Right lobe of liver (tissue), 6 donors: ENCODE measurements at regions not wholly inside any gene's neighbourhood (a gene's known extent, or its start where the extent isn't known, plus 50 kb on each side); places are given as distances from the start of the nearest gene placed in this dataset.
A peak's percentile ranks its signal among the peaks of the same experiment; 100 is the strongest.
"Not testable (repeated sequence)": the region's sequence is repeated elsewhere in the genome, so short reads cannot be mapped to it uniquely, and the experiment has no call there.

Source experiments
- ATAC-seq, 4 donors: fragments of 200-7000 bp; cut with Tn5 transposase; one replicate each; pipeline ENCODE4 v1.9.1; 2020; ENCODE audit warnings: mild to moderate bottlenecking in 4 of 4, moderate library complexity in 4 of 4
- DNase-seq, 3 donors: peaks; one replicate each; pipeline ENCODE4 v3.0.0-alpha.2; 2020
- H3K27ac ChIP-seq, 3 donors: fragments of 200-600 bp; one replicate each; pipeline ENCODE4 v1.8.0; 2022
- H3K27me3 ChIP-seq, 2 donors: fragments of 200-600 bp; one replicate each; pipeline ENCODE4 v1.8.0; 2022
- H3K36me3 ChIP-seq, 4 donors: fragments of 200-600 bp; sonication (generic) in 1 of 4; one replicate each; pipeline versions ENCODE4 v1.5.1 to v1.8.0; 2017 to 2022; ENCODE audit warnings: control low read depth in 1 of 4
- H3K4me1 ChIP-seq, 4 donors: fragments of 200-600 bp; sonication (generic) in 1 of 4; one replicate each; pipeline versions ENCODE4 v1.5.1 to v1.8.0; 2017 to 2022; ENCODE audit warnings: control low read depth in 1 of 4
- H3K4me3 ChIP-seq, 3 donors: fragments of 200-600 bp; one replicate each; pipeline ENCODE4 v1.8.0; 2022
- H3K9me3 ChIP-seq, 4 donors: fragments of 200-600 bp; sonication (generic) in 1 of 4; one replicate each; pipeline versions ENCODE4 v1.5.1 to v1.8.0; 2017 to 2022; ENCODE audit warnings: control low read depth in 1 of 4
- WGBS: methylation state at CpG from one replicate; pipeline ENCODE4 v1.1.6; 2018; ENCODE audit warnings: low coverage, low lambda C conversion rate; ENCODE audit not compliant: insufficient coverage; ENCODE audit errors: missing lambda C conversion rate; 5-methylcytosine and 5-hydroxymethylcytosine counted together
- intact Hi-C, 2 donors: fragments of 100-400 bp; cut with DNase I; formaldehyde crosslinking; loops; one replicate each; pipeline versions ENCODE4 v1.11.2 to v1.14.1; 2022
- small RNA-seq, 2 experiments: library from RNA; depleted of rRNA; stranded (forward); fragments of <200 nt; gene quantifications; one replicate each; pipeline ENCODE3, GENCODE V24; 2016
- donor health status: DM: no; HTN: yes; CAD: no.
- donor health status: DM: no; HTN: no; CAD: no.
- donor health status: DM: no; HTN: no; CAD: no.
- donor health status: DM: no; HTN: yes; CAD: no.
- donor health status: DM: no; HTN: yes; CAD: no.

GRCh38 chr2:90355546-90355945, 1664.1 kb downstream of the RPIA start:
- H3K4me3 ChIP-seq, H3K27me3 ChIP-seq, H3K36me3 ChIP-seq, H3K27ac ChIP-seq, H3K9me3 ChIP-seq, ATAC-seq, H3K4me1 ChIP-seq, intact Hi-C loops: not testable (repeated sequence)
- peak in 1 of 3 donors; percentile 30 for DNase-seq
- 24% methylated on average over 4 of the region's 9 CpGs for WGBS

GRCh38 chr2:90359344-90359743, 1667.9 kb downstream of the RPIA start:
- not testable (repeated sequence) for DNase-seq
- 62% methylated on average over 6 of the region's 15 CpGs for WGBS

DNA sequence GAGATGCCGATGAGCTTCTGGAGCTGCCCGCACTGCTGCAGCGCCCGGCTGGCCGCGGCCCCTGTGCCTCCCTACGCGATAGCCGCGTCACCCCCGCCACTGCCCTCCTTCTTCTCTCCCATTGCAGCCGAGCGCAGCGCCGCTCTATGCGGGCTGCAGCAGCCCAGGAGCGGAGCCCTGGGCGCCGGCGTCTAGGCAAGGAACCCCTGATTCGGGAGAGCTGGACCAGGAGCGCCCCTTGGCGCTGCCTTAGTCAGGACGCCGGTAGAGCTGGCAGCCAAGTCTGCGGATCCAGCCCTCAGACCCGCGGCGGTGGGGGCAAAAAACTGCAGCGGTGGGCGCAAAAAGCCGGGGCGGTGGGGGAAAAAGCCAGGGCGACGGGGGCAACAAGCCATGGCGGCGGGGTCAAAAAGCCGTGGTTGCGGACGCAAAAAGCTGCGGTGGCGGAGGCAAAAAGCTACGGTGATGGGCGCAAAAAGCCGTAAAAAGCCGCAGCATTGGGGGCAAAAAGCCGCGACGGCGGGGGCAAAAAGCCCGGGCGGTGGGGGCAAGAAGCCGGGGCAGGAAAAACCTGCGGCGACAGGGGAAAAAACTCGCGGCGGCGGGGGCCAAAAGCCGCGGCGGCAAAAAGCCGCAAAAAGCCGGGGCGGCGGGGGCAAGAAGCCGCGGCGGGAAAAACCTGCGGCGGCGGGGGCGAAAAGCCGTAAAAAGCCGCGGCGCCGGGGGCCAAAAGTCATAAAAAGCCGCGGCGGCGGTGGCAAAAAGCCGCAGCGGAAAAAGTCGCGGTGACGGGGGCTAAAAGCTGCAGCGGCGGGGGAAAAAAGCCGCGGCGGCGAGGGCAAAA, 1668.6 kb downstream of the RPIA start:
- WGBS, result 9% methylated on average over 52 of the region's 93 CpGs
- H3K27me3 ChIP-seq, intact Hi-C loops, H3K36me3 ChIP-seq, H3K4me3 ChIP-seq, H3K4me1 ChIP-seq, H3K27ac ChIP-seq, H3K9me3 ChIP-seq: not testable (repeated sequence)
- peak in 1 of 4 donors; percentile 31 for ATAC-seq
- DNase-seq, result peak in 1 of 3 donors; percentile 29

More at GRCh38 chr2:90359344-90359743, 1667.9 kb downstream of the RPIA start:
- H3K9me3 ChIP-seq, ATAC-seq, H3K4me3 ChIP-seq, H3K27ac ChIP-seq, H3K4me1 ChIP-seq, intact Hi-C loops, H3K27me3 ChIP-seq, H3K36me3 ChIP-seq: not testable (repeated sequence)

DNA sequence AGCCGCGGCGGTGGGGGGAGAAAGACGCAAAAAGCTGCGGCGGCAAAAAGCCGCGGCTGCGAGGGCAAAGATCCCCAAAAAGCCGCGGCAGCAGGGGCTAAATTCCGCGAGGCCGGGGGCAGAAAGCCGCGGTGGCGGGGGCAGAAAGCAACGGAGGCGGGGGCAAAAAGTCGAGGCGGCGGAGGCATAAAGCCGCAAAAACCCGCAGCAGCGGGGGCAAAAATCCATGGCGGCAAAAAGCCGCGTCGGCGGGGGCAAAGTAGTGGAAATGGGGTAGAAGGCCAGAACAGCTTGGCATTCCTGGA, 1669.2 kb downstream of the RPIA start:
- DNase-seq, result peak in 1 of 3 donors; percentile 21
- not testable (repeated sequence) for H3K4me3 ChIP-seq

More for the DNA sequence above, 1669.2 kb downstream of the RPIA start:
- H3K27ac ChIP-seq, ATAC-seq, intact Hi-C loops, H3K27me3 ChIP-seq, H3K4me1 ChIP-seq, H3K9me3 ChIP-seq, H3K36me3 ChIP-seq: not testable (repeated sequence)
- 24% methylated on average over 30 of the region's 30 CpGs for WGBS

Small RNAs in the stretch of these regions (small RNA-seq; reads per million reads assigned to genes)
- 0 reads per million in 2 experiments for gene AC233263.1
- 0 reads per million in 2 experiments for gene AC233263.2
- gene IGKV1D-35, result 0 reads per million in 2 experiments
- 0 reads per million in 2 experiments for gene IGKV2D-19
- gene IGKV2D-36, result 0 reads per million in 2 experiments
- 0 reads per million in 2 experiments for gene IGKV2D-38
- gene IGKV3D-25, result 0 reads per million in 2 experiments
